Sigmoid colon (tissue), 4 donors: ENCODE measurements at regions not wholly inside any gene's neighbourhood (a gene's known extent, or its start where the extent isn't known, plus 50 kb on each side); places are given as distances from the start of the nearest gene placed in this dataset.

ENCODE experiments used
- EP300 ChIP-seq, 4 donors: sonication (generic); formaldehyde crosslinking; IDR thresholded peaks; one replicate each; pipeline ENCODE4 v1.6.1; 2017; ENCODE audit warnings: antibody characterized with exemption in 4 of 4
- POLR2A ChIP-seq, 2 donors: fragments of 450-650 bp; IDR thresholded peaks; one replicate each; pipeline ENCODE4 v1.6.1; 2016; ENCODE audit warnings: antibody characterized with exemption in 2 of 2, mild to moderate bottlenecking in 2 of 2, moderate library complexity in 2 of 2
- POLR2AphosphoS5 ChIP-seq, 4 donors: sonication (generic); formaldehyde crosslinking; IDR thresholded peaks; one replicate each; pipeline ENCODE4 v1.6.1; 2017; ENCODE audit warnings: antibody characterized with exemption in 4 of 4
- TF ChIP-seq, protein P1 (sequence below), 4 experiments: fragments of 450-650 bp in 3 of 4; fragments of 200-600 bp in 1 of 4; IDR thresholded peaks; one replicate each; pipeline ENCODE4 v1.5.1; 2016 to 2019; ENCODE audit warnings: antibody characterized with exemption in 4 of 4, mild to moderate bottlenecking in 3 of 4, moderate library complexity in 2 of 4

DNA sequence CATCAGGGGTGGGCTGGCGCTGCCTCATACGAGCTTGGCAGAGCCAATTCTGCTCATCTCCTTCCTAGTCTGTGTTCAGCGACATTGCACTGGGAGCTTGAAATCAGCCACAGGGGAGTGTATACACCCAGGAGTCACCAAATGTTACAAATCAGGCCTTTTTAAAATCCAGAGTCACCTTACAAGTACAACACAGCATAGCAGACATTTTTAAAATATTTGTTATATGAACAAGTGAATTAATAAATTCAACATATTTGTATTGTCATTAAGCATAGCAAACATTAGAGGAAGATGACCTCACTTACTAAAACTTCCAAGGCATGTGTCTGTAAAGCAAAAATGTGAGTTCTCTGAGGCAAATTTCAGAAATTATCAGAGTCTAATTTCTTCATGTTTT, 210.0 kb downstream of the HLX start:
- TF ChIP-seq EP300 (IDR thresholded peaks at IDR 0.05), result no peak
- TF ChIP-seq, protein P1, sequence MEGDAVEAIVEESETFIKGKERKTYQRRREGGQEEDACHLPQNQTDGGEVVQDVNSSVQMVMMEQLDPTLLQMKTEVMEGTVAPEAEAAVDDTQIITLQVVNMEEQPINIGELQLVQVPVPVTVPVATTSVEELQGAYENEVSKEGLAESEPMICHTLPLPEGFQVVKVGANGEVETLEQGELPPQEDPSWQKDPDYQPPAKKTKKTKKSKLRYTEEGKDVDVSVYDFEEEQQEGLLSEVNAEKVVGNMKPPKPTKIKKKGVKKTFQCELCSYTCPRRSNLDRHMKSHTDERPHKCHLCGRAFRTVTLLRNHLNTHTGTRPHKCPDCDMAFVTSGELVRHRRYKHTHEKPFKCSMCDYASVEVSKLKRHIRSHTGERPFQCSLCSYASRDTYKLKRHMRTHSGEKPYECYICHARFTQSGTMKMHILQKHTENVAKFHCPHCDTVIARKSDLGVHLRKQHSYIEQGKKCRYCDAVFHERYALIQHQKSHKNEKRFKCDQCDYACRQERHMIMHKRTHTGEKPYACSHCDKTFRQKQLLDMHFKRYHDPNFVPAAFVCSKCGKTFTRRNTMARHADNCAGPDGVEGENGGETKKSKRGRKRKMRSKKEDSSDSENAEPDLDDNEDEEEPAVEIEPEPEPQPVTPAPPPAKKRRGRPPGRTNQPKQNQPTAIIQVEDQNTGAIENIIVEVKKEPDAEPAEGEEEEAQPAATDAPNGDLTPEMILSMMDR (IDR thresholded peaks at IDR 0.05), result no peak
- TF ChIP-seq POLR2A (IDR thresholded peaks at IDR 0.05), result no peak
- no peak for TF ChIP-seq POLR2AphosphoS5 (IDR thresholded peaks at IDR 0.05)
